ENCODE measurements at regions not wholly inside any gene's neighbourhood (a gene's known extent, or its start where the extent isn't known, plus 50 kb on each side); places are given as distances from the start of the nearest gene placed in this dataset.

DNA sequence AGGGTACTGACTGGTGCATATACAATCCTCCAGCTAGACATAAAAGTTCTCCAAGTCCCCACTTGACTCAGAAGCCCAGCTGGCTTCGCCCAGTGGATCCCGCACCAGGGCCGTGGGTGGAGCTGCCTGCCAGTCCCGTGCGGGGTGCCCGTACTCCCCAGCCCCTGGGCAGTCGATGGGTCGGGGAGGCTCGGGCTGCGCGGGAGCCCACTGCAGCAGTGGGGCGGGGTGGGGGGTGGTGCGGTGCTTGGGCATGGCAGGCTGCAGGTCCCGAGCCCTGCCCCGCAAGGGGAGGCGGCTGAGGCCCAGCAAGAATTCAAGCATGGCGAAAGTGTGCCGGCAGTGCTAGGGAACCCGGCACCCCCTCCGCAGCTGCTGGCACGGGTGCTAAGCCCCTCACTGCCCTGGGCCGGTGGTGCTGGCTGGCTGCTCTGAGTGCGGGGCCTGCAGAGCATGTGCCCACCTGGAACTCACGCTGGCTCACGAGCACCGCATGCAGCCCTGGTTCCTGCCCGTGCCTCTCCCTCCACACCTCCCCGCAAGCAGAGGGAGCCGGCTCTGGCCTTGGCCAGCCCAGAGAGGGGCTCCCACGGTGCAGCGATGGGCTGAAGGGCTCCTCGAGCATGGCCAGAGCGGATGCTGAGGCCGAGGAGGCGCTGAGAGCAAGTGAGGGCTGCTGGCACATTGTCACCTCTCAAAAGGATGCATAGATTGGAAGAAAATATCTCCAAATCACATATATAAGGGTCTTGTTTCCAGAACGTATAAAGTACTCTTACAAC, 68.3 kb upstream of the PIK3R4 start:
- TF ChIP-seq, protein P1, sequence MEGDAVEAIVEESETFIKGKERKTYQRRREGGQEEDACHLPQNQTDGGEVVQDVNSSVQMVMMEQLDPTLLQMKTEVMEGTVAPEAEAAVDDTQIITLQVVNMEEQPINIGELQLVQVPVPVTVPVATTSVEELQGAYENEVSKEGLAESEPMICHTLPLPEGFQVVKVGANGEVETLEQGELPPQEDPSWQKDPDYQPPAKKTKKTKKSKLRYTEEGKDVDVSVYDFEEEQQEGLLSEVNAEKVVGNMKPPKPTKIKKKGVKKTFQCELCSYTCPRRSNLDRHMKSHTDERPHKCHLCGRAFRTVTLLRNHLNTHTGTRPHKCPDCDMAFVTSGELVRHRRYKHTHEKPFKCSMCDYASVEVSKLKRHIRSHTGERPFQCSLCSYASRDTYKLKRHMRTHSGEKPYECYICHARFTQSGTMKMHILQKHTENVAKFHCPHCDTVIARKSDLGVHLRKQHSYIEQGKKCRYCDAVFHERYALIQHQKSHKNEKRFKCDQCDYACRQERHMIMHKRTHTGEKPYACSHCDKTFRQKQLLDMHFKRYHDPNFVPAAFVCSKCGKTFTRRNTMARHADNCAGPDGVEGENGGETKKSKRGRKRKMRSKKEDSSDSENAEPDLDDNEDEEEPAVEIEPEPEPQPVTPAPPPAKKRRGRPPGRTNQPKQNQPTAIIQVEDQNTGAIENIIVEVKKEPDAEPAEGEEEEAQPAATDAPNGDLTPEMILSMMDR (IDR thresholded peaks at IDR 0.05) = no peak
- TF ChIP-seq EZH2 (IDR thresholded peaks at IDR 0.05) (no peak), EZH2phosphoT487 (IDR thresholded peaks at IDR 0.05) (no peak)

All from neural progenitor cell (in vitro differentiated cells).